Keratinocyte (primary cell): ENCODE measurements at regions not wholly inside any gene's neighbourhood (a gene's known extent, or its start where the extent isn't known, plus 50 kb on each side); places are given as distances from the start of the nearest gene placed in this dataset.

Source experiments
- DNase-seq: peaks from one replicate; pipeline ENCODE4 v3.0.0-alpha.2; 2011; ENCODE audit warnings: low read depth, missing footprints, low spot score
- FAIRE-seq: peaks from 2 replicates; lab custom pipeline; 2011; peaks lifted over from hg19 to GRCh38; lab: Jason Lieb, UNC
- H2AFZ ChIP-seq: 2 replicates; pipeline ENCODE4 v1.6.0; 2012; ENCODE audit warnings: low read length, control low read depth, inconsistent platforms; ENCODE audit not compliant: control insufficient read depth
- H3K27ac ChIP-seq: 2 replicates; pipeline ENCODE4 v1.5.1; 2011; ENCODE audit warnings: low read length; ENCODE audit not compliant: control insufficient read depth, insufficient read depth
- H3K27me3 ChIP-seq: 3 replicates; pipeline ENCODE4 v1.6.0; 2011; ENCODE audit warnings: low read length; ENCODE audit not compliant: control insufficient read depth, insufficient read depth; ENCODE audit errors: extremely low read depth
- H3K36me3 ChIP-seq, 2 experiments: 2 replicates in 1 of 2; 3 replicates in 1 of 2; pipeline ENCODE4 v1.5.1; 2011; ENCODE audit warnings: low read length in 2 of 2, mild to moderate bottlenecking in 1 of 2; ENCODE audit not compliant: control insufficient read depth in 2 of 2, insufficient read depth in 2 of 2; ENCODE audit errors: extremely low read depth in 1 of 2
- H3K4me1 ChIP-seq: 3 replicates; pipeline ENCODE4 v1.5.1; 2011; ENCODE audit warnings: low read length; ENCODE audit not compliant: control insufficient read depth, insufficient read depth; ENCODE audit errors: extremely low read depth
- H3K4me2 ChIP-seq: 3 replicates; pipeline ENCODE4 v1.6.0; 2011; ENCODE audit warnings: low read depth, low read length; ENCODE audit not compliant: control insufficient read depth, insufficient read depth; ENCODE audit errors: extremely low read depth
- H3K4me3 ChIP-seq, 3 experiments: fragments of 200-600 bp in 1 of 3; sonication (generic) in 1 of 3; 2 replicates in 2 of 3; 3 replicates in 1 of 3; pipeline ENCODE4 v1.5.1; 2011 to 2016; ENCODE audit warnings: low read length in 3 of 3, mild to moderate bottlenecking in 3 of 3, control low read depth in 2 of 3, inconsistent platforms in 1 of 3, low read depth in 1 of 3, mixed read lengths in 1 of 3, mixed run types in 1 of 3, moderate library complexity in 1 of 3; ENCODE audit not compliant: control insufficient read depth in 2 of 3, insufficient read depth in 2 of 3; ENCODE audit errors: extremely low read depth in 1 of 3
- H3K79me2 ChIP-seq: 2 replicates; pipeline ENCODE4 v1.6.0; 2012; ENCODE audit warnings: low read length; ENCODE audit not compliant: control insufficient read depth, insufficient read depth
- H3K9ac ChIP-seq: 3 replicates; pipeline ENCODE4 v1.6.0; 2011; ENCODE audit warnings: low read length; ENCODE audit not compliant: control insufficient read depth, insufficient read depth; ENCODE audit errors: extremely low read depth
- H3K9me1 ChIP-seq: 3 replicates; pipeline ENCODE4 v1.6.0; 2011; ENCODE audit warnings: low read length; ENCODE audit not compliant: control insufficient read depth, insufficient read depth; ENCODE audit errors: extremely low read depth
- H3K9me3 ChIP-seq: 2 replicates; pipeline ENCODE4 v1.5.1; 2012; ENCODE audit warnings: low read depth, low read length; ENCODE audit not compliant: control insufficient read depth
- H4K20me1 ChIP-seq: 3 replicates; pipeline ENCODE4 v1.6.0; 2011; ENCODE audit warnings: low read length; ENCODE audit not compliant: control insufficient read depth, insufficient read depth; ENCODE audit errors: extremely low read depth
- CTCF ChIP-seq, 3 experiments: IDR thresholded peaks in 1 of 3; conservative IDR thresholded peaks in 1 of 3; optimal IDR thresholded peaks in 1 of 3; 2 replicates in 2 of 3; 3 replicates in 1 of 3; pipeline versions ENCODE3 to v1.5.1; 2011; ENCODE audit warnings: low read length in 3 of 3, mild to moderate bottlenecking in 3 of 3, moderate library complexity in 2 of 3, control low read depth in 1 of 3, inconsistent platforms in 1 of 3; ENCODE audit not compliant: insufficient read depth in 2 of 3; ENCODE audit errors: extremely low read depth in 1 of 3
- EZH2 ChIP-seq: IDR thresholded peaks from one replicate; pipeline ENCODE4 v1.6.1; 2012; ENCODE audit warnings: inconsistent platforms, mild to moderate bottlenecking, low read length, moderate library complexity
- dilution Hi-C: fragments of 300-500 bp; cut with MboI; formaldehyde crosslinking; loops from one replicate; pipeline ENCODE4 v1.7.0; 2020; ENCODE audit warnings: low sequenced_read_pairs; ENCODE audit not compliant: extremely low pct_ligation_motif_present

GRCh38 chr11:105448703-105449079 is 161.2 kb upstream of the GRIA4 start:
- Histone ChIP-seq H3K9me3 (no peaks in the 10 kb centered on the region), H3K79me2 (no peaks in the 10 kb centered on the region), H3K27ac (no peak overlapping the region), H3K36me3 (no peaks in the 10 kb centered on the region), H3K4me1 (no peaks in the 10 kb centered on the region), H3K4me3 (no peak overlapping the region), H3K9ac (no peak overlapping the region), H3K4me2 (no peak overlapping the region), H3K27me3 (no peaks in the 10 kb centered on the region), H2AFZ (no peak overlapping the region), H4K20me1 (no peaks in the 10 kb centered on the region), H3K9me1 (no peaks in the 10 kb centered on the region)
- FAIRE-seq (no peak), DNase-seq (no peak)
- dilution Hi-C loops, result no loop called here
- TF ChIP-seq EZH2 (no peak), CTCF (optimal IDR thresholded peaks at IDR 0.05 in 1 of 3, IDR thresholded peaks at IDR 0.05 in 1 of 3, conservative IDR thresholded peaks at IDR 0.05 in 1 of 3; ENCODE audit: extremely low read depth in 1 of 3, insufficient read depth in 2 of 3, low read length in 3 of 3) (no peak)

- Histone ChIP-seq H2AFZ (no peak overlapping the region), H3K79me2 (no peaks in the 10 kb centered on the region), H3K9me1 (no peaks in the 10 kb centered on the region), H3K4me3 (no peak overlapping the region), H3K27ac (no peak overlapping the region), H3K9me3 (no peaks in the 10 kb centered on the region), H3K9ac (no peak overlapping the region), H3K4me2 (no peak overlapping the region), H3K4me1 (no peaks in the 10 kb centered on the region), H4K20me1 (no peaks in the 10 kb centered on the region), H3K27me3 (no peaks in the 10 kb centered on the region), H3K36me3 (no peaks in the 10 kb centered on the region)
- FAIRE-seq (no peak), DNase-seq (no peak)
- dilution Hi-C loops, result no loop called here
- TF ChIP-seq EZH2 (no peak), CTCF (optimal IDR thresholded peaks at IDR 0.05 in 1 of 3, IDR thresholded peaks at IDR 0.05 in 1 of 3, conservative IDR thresholded peaks at IDR 0.05 in 1 of 3; ENCODE audit: extremely low read depth in 1 of 3, insufficient read depth in 2 of 3, low read length in 3 of 3) (no peak)
Measured at GRCh38 chr11:105447936-105448702, 161.8 kb upstream of the GRIA4 start.
